Activated CD4-positive, CD25-positive, alpha-beta regulatory T cell treated with anti-CD3 and anti-CD28 coated beads, Interleukin-2, amount 50 U/mL, for 24 hours (primary cell): ENCODE measurements at regions not wholly inside any gene's neighbourhood (a gene's known extent, or its start where the extent isn't known, plus 50 kb on each side); places are given as distances from the start of the nearest gene placed in this dataset.
"Not testable (repeated sequence)": the region's sequence is repeated elsewhere in the genome, so short reads cannot be mapped to it uniquely, and the experiment has no call there.

Experiments used
- ATAC-seq, 2 donors: fragments of 150-1000 bp; cut with Tn5 transposase; one replicate each; pipeline ENCODE4 v1.10.0; 2021; ENCODE audit warnings: mild to moderate bottlenecking in 1 of 2, moderate library complexity in 1 of 2

DNA sequence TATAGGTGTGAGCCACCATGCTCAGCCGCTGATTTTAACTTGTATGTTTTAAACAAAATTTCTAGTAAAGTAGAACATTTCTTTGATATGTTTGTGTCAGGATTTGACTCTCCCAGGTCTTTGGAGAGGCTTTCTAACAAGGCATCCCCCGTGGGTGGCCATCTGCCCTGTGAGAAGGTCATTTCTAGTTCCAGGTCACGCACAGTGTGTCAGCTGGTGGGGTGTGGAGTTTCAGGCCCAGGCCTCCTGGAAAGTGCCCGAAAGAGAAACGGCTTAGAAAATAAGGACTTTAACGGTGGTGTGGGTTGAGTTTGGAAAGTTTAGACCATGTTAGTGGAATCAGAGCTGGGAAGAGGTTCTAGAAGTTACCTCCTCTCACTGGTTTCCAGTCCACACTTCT is 61.0 kb downstream of the SPDYE17 start:
- not testable (repeated sequence) for ATAC-seq

DNA sequence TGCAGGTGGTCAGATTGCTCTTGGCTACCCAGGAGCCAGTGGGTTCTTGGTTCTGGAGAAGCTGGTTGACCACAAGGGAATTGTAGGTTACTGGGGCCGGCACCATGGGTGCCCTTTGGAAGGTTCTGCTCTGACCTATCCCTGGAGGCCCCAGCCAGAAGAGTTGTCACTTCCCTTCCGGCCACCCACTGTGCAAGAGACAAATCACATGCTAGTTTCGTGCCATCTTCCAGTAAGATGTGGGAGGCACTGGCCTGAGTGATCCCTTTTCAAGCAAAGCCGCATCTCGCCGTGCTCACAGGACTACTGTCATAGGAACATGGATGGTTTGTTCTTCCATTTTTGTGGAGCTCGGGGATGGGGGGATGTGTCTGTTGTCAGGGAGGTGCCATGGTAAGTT is 62.3 kb downstream of the SPDYE17 start:
- not testable (repeated sequence) for ATAC-seq

DNA sequence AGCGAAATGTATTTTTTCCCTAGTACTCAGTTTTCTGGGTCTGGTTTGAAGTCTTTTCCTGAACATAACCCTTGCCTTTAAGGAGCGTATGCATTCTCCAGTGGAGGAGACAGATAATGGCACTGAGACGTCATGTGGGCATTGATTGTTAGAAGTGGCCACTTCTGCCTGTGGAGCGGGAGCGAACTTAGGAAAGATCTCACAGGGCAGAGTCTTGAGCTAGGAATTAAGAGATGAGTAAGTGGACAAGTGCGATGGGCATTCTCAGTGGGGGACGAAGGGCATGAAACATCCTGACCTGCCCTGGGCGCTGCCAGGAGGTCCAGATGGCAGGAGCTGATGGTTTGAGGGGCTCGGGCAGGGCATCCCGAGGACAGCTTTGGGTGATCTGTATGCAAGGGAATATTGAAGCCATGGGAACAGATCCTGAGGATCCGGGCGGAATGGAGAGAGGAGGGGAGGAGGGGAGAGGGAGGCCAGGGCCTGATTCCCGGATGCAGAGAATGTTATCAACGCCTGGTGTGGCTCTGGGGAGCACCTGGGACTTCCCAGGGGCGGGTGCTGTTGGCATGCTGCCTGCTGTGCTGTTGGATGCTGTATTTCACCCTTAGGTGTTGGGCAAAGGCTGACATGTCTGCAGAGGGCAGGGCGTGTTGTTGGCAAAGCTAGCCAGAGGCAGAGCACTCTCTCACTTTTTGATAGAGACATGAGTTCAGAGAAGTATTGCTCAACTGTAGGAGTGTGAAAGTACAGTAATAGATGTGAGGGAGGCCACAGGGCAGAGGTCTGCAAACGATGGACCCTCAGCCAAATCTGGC is 66.2 kb downstream of the SPDYE17 start:
- ATAC-seq: not testable (repeated sequence)

DNA sequence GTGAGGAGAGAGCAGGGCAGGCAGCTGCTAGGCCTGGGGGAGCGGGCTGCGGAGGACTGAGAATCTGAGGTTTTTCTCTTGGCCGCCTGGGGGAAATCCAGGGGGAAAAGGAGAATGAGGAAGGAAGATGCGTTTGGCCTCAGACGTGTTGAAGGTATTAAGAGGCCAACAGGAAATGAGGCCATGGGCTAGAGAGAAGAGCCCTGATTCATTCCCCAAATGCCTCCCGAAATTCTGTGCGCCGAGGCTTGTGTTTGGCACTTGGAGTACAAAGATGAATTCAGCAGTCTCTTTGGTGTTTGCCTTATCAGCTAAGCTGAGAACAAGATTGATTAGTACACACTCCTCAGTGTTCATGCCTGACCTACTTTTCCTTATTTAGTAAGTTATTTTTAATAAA is 68.1 kb downstream of the SPDYE17 start:
- ATAC-seq: not testable (repeated sequence)

DNA sequence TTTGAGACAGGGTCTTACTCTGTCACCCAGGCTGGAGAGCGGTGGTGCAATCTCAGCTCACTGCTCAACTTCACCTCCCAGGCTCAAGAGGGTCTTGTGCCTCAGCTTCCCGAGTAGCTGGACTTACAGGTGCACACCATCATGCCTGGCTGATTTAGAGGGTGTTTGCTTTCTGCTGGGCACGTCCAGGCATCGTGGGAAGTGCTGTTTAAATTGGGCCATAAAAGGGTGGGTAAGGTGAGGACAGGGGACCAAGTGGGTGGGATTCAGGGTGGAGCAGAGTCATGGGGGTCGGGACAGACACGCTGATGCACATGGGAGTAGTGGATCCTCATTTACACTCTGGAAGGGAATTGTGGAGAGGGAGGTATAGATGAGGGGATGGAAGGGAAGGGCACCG is 69.1 kb downstream of the SPDYE17 start:
- ATAC-seq: not testable (repeated sequence)

DNA sequence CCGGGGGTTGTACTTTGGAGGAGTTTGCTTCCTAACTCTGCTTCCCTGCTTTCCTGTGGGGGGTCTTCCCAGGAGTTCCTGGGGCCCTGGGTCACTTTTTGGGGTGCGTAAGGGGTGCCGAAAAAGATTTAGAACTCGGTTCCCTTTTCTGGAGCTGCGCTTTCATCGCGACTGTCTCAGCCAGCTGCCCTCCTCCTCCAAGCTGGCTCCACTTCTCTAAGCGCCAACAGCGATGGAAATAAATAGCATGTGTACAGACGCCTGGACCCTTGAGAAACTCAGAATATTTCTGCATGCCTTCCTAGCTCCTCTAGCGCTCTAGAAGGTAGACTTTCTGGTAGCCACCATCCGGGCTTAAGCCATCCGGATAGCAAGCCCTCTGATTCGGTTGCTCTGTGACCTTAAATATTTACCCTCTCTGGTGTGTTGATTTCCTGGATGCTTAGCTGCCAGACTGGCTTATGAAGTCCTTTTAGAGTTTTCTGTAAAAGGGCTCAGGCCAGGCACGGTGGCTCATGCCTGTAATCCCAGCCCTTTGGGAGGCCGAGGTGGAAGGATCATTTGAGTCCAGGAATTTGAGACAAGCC is 71.7 kb downstream of the SPDYE17 start:
- not testable (repeated sequence) for ATAC-seq

DNA sequence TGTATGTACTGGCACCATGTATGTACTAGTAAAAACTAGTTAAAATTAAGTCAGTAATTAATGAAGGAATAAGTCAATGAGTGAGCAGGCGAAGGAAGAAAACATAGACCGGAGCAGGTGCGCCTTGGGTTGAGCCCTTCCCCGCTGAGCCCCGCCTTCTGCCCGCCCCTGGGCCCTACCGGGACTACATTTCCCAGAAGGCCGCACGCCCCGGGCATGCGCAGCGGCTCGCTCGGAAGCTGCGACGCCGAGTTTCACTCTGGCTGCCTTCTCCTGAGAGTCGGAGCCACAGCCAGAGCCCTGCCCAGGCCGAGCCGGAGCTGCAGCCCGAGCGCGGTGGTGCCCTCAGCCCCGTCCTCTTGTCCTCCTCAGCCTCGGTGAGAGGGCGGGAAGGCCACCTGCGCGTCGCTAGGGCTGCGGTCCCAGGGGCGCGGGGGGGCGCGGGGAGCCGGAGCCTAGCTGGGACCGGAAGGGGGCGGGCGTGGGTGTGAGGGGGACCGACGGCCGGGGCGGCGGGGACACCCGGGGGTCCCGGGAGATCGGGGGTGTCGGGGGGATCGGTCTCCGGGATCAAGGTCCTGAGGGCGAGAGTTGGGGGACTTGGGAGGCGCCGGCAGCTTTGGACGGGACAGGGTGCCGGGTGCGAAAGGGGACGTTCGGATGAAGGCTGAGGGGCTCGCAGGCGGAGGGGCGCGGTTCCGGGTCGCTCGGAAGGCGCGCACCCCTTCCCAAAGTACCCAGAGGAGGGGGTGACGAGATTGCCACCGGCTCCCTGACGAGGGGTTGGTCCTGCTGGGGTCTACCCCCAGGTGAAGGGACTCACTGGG is 72.4 kb downstream of the SPDYE17 start:
- peak; percentile 99 for ATAC-seq

DNA sequence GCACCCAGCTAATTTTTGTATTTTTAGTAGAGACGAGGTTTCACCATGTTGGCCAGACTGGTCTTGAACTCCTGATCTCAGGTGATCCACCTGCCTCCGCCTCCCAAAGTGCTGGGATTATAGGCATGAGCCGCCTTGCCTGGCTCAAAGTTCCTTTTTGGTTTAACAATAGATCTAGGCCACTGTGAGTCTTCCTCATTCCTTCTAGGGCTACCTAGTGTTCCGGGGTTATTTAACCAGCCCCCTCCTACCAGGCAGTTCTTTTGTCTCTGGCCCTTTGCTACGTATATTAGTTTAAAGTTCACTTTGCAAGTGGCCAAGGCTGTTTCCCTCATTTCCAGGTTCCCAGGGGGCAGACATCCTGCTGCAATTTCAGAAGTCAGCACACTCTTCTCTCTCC is 75.6 kb downstream of the SPDYE17 start:
- not testable (repeated sequence) for ATAC-seq

DNA sequence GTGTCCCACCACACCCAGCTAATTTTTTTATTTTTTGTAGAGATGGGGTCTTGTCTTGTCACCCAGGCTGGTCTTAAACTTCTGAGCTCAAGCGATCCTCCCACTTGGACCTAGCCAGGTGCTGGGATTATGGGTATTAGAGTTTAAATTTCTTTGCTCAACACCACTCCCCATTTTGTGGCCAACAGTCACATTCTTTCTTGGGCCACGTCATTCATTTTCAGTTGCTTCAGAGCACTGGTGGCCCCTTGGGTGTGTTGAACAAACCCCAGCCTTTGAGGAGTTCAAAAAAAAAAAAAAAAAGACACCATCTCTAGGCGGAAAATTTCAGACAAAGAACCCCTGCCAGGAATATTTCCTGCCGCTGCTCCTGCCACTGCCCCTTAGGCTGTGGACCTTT is 77.0 kb downstream of the SPDYE17 start:
- ATAC-seq: not testable (repeated sequence)

DNA sequence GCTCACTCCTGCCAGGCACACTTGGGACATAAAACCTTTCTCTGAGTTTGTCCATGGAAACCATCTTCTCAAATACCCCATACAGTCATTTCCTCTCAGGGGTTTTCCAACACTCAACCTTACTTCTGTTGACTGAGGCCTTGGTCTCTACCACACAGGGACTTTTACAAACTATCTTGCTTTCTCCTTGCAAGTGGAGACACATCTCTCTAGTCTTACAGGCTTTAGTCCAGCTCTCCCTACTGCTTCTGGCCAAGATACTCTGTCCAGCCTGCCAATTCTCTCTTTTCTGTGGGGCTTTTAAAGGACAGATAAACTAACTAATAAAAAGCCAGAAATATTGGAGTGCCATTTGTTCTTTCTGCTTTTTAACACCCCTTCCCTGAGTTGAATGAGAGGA is 87.6 kb downstream of the SPDYE17 start:
- peak; percentile 67 to 81 for ATAC-seq

DNA sequence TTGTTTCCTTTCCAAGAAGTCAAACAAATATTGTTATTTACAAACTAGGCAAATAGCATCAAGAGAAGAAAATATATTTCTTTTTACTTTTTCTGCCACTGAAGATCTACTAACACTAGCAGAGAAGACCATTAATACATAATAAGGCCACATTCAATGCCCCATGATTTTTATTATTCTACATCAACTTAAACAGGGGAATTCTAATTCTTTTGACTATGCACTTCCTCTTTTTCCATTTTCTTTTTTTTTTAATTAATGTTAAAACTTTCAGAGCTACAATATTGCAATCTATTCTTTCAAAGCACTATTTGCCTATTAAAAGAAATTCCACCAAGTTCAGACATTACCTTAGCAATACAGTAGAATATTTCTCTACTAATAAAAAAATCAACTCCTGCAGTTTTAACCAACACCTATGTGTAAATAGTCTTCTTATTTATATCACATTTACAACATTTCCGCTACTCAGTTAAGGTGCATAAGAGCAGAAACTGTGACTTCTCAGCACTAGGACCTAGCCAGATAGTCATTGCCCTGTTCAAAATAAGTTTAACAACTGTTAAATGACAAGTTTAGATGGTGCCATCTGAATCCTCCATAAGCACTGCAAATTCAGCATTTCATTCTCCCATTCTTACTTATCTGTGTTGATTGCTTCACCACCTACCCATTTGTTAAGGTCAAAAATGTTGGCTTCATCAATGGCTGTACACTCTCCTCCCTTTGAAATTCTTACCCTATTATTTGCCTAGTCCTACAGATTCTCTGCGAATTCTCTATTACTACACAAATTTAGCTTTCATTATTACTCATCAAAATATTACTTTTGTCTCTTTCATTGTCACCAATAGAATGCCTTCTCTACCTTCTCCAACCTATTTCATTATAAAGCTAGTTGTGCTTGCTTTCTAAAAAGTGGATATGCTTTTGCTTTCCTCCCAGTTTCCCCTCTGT is 90.1 kb downstream of the SPDYE17 start:
- peak; percentile 21 to 28 for ATAC-seq

DNA sequence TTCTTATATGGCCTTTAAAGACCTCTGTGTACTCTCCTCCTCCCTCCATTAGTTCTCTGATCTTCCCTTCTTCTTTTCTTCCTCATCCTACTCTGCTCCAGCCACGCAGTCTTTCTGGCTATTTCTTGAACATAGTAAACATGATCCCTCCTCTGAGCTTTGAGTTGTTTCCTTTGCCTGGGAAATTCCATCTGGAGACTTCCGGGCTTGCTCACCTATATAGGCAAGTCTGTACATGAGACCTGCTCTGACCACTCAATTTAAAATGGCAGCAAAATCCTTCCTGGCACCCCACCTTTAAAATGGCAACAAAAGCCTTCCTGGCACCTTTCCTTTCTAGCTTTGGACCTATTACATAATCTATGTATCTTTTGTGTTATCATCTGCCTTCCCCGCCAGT is 94.4 kb downstream of the SPDYE17 start:
- ATAC-seq: not testable (repeated sequence)

DNA sequence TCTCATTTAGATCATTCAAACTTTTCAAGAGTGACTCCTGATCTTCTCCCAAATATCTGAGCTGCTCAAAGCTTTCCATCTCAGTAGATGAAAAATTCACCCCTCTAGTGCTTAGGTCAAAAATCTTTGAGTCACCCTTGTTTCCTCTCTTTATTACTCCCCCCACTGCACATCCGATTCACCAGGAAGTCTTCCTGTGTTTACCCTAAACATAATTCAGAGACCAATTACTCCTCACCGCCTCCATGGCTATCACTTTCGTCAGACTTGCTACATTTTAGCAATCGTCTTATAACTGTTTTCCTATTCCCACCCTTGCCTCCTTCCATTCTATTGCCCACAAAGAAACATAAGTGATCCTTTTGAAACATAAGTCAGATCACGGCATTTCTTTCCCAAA is 94.8 kb downstream of the SPDYE17 start:
- ATAC-seq: not testable (repeated sequence)

DNA sequence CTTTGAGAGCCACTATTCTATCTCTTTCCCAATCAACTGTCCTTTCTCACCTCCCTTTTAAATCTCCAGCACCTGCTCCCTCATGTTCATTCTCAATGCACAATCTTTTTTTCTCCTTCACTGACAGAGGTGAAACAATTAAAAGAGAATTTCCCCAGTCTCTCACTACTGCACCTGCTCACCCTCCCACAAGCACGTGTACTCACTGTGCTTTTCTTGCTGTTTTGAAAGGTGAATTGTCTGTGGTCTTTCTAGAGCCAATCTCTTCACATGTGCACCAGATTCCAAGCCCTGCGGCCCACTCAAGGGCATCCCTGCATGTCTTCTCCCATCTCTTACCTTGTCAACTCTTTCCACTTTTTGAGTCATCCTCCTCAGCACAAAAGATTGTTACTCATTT is 95.8 kb downstream of the SPDYE17 start:
- not testable (repeated sequence) for ATAC-seq

DNA sequence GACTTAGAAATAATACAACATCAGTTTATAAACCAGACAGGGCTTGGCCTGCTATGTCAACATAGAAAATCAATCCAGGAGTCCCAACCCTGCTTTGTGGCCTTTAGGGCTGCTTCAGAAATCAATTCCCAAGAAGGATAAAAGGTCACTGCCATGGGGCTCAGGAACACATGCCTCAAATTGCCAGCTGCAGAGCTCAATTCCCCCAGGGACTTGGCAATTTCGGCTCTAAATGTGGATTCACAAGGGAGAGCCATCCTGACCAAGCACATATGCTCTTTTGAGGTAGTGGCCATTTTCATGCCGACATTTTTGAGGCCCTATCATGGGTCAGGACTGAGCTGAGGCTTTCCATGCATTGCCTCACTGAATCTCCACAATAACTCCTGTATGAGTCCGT is 97.5 kb downstream of the SPDYE17 start:
- ATAC-seq: not testable (repeated sequence)

DNA sequence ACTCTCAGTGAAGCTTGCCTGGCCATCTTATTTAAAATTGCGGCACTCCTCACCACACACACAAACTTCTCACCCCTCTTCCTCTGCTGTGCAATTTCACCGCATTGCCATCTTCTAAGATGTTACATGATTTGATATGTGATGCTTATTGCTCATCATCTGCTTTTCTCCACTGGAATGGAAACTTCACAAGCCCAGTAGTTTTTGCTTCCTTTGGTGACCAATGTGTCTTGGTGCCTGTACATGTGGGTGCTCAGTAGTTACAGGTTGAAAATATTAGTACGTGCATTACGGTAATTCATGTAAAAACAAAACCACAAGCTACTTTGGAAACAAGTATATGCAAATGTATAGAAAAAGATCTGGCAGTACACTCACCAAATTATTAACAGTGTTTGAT is 99.2 kb downstream of the SPDYE17 start:
- peak; percentile 61 to 71 for ATAC-seq

DNA sequence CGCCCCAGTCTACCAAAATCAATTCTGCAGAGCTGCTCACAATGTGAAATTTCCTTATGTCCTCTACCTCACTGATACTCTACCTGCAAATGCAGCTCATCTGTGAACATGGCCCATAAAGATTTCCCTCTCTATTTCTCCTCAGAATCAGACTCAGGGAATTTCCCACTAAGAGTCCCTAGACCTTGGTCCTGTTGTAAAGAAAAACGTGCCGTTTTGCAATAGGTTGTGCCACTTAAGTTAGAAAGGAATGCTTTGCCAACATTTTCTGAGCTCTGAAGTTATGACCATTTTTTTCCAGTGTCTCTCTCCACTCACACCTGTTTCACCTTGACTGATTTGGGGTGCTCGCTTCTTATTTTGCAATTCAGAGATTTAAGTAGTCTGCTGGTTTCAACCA is 100.7 kb downstream of the SPDYE17 start:
- ATAC-seq: not testable (repeated sequence)

DNA sequence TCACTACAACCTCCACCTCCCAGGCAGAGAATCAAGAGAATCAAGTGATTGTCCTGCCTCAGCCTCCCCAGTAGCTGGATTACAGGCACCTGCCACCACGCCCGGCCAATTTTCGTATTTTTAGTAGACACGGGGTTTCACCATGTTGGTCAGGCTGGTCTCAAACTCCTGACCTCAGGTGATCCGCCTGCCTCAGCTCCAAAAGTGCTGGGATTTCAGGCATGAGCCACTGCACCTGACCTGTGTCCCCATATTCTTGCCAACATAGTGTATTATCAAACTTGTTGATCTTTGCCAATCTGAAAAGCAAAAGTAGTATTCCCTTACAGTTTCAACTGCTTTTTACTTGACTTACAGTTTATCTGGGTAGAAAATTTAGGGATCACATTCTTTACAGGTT is 101.7 kb downstream of the SPDYE17 start:
- not testable (repeated sequence) for ATAC-seq

DNA sequence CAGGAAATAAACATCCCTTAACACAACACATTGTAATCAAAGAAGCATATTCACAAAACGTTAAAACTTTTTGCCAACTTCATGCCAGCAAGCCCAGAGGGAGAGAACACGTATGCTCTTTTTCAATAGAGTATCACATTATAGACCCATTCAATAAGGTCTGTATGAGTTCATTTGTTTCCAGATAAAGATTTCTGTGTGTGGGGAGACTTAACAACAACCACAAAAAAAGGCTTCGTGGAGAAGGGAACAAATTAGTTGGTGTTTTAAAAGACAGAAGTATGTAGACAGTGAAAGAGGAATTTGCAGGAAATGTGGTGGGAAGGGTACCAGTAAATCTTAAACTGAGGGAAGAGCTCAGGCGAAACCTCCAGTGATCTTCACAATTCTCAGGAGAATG is 103.4 kb downstream of the SPDYE17 start:
- ATAC-seq: not testable (repeated sequence)

DNA sequence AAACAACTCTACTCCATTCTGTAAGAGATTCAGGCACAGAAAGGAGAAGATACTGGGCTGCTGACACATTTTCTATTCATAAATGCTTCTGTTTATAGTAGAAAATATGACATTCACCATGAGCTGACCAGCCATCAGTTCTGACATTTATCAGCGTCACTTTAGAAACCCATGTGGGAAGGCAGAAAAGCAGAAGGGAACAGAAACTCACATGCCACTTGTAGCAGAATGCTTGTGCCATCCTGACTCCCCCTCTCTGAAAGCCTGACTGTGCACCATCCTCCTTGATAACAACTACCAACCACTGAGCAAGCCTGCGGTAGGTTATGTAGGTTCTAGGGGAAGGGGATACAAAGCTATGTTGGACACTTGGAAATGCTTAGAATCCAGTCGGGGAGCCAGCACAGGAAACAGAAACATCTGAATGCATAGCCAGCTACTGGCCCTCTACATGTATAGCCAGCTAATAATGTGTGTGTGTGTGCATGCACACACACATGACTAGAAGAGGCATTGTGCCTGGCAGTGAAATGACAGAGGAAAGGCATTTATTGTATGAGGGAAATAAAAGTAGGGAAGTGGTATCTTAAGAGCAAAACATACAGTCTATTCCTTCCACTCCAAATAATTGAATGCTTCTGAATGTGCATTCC is 104.3 kb downstream of the SPDYE17 start:
- not testable (repeated sequence) for ATAC-seq

DNA sequence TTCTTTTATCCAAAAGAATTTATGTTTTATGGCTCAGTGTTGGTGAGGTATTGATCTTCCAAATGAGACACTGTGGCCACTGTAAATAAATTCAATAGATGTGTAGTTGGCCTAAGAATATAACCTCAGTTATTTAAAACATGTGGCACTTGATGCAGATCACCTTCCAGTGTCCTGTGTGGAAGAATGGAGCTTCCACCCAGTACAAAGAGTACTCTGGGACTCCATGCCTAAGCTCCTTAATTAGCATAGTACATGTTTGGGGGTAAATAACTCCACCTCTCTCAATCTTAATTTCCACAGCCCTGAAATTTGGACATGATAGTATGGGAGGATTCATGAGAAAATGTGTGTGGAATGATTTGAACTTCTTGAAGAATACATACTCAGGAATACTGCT is 105.7 kb downstream of the SPDYE17 start:
- not testable (repeated sequence) for ATAC-seq

DNA sequence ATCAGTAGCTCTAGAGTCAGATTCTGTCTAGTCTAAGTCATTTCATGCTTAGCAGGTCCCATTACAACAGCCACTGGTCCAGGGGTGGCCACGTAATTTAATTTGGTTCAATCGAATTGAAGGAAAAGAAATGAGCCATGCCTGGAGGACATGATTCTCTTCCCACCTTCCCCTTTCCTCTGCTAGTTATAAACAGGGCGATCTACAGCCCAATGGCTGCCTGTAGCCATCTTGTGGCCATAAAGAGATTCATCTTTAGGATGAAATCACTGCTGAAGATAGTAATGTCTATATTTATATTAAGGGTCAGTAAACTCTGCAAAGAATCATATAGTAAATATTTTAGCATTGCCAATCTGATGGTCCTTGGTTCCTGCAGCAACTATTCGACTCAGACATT is 107.4 kb downstream of the SPDYE17 start:
- not testable (repeated sequence) for ATAC-seq
